GM23338 (cell line): ENCODE measurements at regions not wholly inside any gene's neighbourhood (a gene's known extent, or its start where the extent isn't known, plus 50 kb on each side); places are given as distances from the start of the nearest gene placed in this dataset.

Source experiments
- EZH2 ChIP-seq: fragments of 200-600 bp; sonication (generic); IDR thresholded peaks from one replicate; pipeline ENCODE4 v1.8.0; 2017; ENCODE audit warnings: antibody characterized with exemption, mild to moderate bottlenecking, low read depth; ENCODE audit not compliant: unreplicated experiment
- EZH2phosphoT487 ChIP-seq: fragments of 200-600 bp; sonication (generic); IDR thresholded peaks from one replicate; pipeline ENCODE4 v1.8.1; 2018; ENCODE audit warnings: antibody characterized with exemption; ENCODE audit not compliant: unreplicated experiment
- JUNB ChIP-seq: IDR thresholded peaks from one replicate; pipeline ENCODE4 v1.6.1; 2016; ENCODE audit warnings: antibody characterized with exemption; ENCODE audit not compliant: unreplicated experiment
- POLR2AphosphoS5 ChIP-seq: IDR thresholded peaks from 2 replicates; pipeline ENCODE4 v1.6.1; 2016; ENCODE audit warnings: antibody characterized with exemption, low read depth
- REST ChIP-seq: IDR thresholded peaks from one replicate; pipeline ENCODE4 v1.6.1; 2018; ENCODE audit warnings: antibody characterized with exemption; ENCODE audit not compliant: unreplicated experiment
- TF ChIP-seq, protein P1 (sequence below), 2 experiments: fragments of 200-600 bp in 1 of 2; sonication (generic) in 1 of 2; conservative IDR thresholded peaks; 2 replicates each; pipeline versions ENCODE4 v1.5.1 to v1.6.1; 2016 to 2017; ENCODE audit warnings: antibody characterized with exemption in 2 of 2, low read depth in 2 of 2, mild to moderate bottlenecking in 2 of 2, moderate library complexity in 1 of 2

GRCh38 chr2:2528846-2529245 is 197.8 kb upstream of the MYT1L start:
- TF ChIP-seq EZH2phosphoT487 (no peak), JUNB (no peak), REST (no peak), EZH2 (no peak), POLR2AphosphoS5 (no peak)
- TF ChIP-seq, protein P1, sequence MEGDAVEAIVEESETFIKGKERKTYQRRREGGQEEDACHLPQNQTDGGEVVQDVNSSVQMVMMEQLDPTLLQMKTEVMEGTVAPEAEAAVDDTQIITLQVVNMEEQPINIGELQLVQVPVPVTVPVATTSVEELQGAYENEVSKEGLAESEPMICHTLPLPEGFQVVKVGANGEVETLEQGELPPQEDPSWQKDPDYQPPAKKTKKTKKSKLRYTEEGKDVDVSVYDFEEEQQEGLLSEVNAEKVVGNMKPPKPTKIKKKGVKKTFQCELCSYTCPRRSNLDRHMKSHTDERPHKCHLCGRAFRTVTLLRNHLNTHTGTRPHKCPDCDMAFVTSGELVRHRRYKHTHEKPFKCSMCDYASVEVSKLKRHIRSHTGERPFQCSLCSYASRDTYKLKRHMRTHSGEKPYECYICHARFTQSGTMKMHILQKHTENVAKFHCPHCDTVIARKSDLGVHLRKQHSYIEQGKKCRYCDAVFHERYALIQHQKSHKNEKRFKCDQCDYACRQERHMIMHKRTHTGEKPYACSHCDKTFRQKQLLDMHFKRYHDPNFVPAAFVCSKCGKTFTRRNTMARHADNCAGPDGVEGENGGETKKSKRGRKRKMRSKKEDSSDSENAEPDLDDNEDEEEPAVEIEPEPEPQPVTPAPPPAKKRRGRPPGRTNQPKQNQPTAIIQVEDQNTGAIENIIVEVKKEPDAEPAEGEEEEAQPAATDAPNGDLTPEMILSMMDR (conservative IDR thresholded peaks at IDR 0.05; ENCODE audit: low read depth in 2 of 2) = no peak
